ENCODE measurements at regions not wholly inside any gene's neighbourhood (a gene's known extent, or its start where the extent isn't known, plus 50 kb on each side); places are given as distances from the start of the nearest gene placed in this dataset.

DNA sequence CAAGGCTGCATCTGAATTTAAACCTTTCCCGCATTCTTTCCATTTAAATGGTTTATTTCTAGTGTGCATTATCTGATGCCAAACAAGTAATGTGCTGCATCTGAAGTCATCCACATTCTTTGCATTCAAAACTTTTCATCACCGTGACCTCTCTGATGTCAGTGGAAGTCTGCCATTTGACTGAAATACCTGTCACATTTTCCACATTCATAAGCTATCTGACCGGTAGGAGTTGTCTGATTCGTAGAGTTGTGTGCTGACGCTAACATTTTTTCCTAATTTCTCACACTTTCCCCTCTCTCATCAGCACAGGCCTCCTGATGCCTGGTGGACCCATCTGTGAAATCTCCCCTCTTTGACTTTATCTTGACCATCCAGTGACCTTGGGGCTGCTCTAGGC, 79.9 kb upstream of the BARX2 start:
- no peak for DNase-seq (ENCODE audit: low read depth, low spot score)
- in situ Hi-C loops (cut with HindIII; ENCODE audit: low pct_unique_long_range_greater_than_20kb, low sequenced_read_pairs): no loop called here
- no TSS peak for BruUV-seq (replicated peaks)
- H3K36me3 ChIP-seq (ENCODE audit: control insufficient read depth, insufficient read depth, low read length): no peaks in the 10 kb centered on the region
- no peak overlapping the region for H3K27ac ChIP-seq (ENCODE audit: low read length)
- no peak for ATAC-seq
- CTCF ChIA-PET: no interaction called here
- H3K4me3 ChIP-seq (ENCODE audit: low read depth in 2 of 2, low read length in 2 of 2): no peak overlapping the region
- H3K4me1 ChIP-seq (ENCODE audit: control insufficient read depth, insufficient read depth, low read length): peaks cover 5% of the 10 kb centered on the region; the same call in 1 of the 2 replicates
- H3K27me3 ChIP-seq (ENCODE audit: control insufficient read depth, insufficient read depth, low read length): no peaks in the 10 kb centered on the region
- TF ChIP-seq, protein P1, sequence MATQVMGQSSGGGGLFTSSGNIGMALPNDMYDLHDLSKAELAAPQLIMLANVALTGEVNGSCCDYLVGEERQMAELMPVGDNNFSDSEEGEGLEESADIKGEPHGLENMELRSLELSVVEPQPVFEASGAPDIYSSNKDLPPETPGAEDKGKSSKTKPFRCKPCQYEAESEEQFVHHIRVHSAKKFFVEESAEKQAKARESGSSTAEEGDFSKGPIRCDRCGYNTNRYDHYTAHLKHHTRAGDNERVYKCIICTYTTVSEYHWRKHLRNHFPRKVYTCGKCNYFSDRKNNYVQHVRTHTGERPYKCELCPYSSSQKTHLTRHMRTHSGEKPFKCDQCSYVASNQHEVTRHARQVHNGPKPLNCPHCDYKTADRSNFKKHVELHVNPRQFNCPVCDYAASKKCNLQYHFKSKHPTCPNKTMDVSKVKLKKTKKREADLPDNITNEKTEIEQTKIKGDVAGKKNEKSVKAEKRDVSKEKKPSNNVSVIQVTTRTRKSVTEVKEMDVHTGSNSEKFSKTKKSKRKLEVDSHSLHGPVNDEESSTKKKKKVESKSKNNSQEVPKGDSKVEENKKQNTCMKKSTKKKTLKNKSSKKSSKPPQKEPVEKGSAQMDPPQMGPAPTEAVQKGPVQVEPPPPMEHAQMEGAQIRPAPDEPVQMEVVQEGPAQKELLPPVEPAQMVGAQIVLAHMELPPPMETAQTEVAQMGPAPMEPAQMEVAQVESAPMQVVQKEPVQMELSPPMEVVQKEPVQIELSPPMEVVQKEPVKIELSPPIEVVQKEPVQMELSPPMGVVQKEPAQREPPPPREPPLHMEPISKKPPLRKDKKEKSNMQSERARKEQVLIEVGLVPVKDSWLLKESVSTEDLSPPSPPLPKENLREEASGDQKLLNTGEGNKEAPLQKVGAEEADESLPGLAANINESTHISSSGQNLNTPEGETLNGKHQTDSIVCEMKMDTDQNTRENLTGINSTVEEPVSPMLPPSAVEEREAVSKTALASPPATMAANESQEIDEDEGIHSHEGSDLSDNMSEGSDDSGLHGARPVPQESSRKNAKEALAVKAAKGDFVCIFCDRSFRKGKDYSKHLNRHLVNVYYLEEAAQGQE (IDR thresholded peaks at IDR 0.05; ENCODE audit: insufficient read depth in 1 of 2, low read depth in 2 of 2, low read length in 1 of 2): no peak
- TF ChIP-seq TCF7L2 (IDR thresholded peaks at IDR 0.05; ENCODE audit: low read depth, low read length) (no peak), SIN3A (IDR thresholded peaks at IDR 0.05; ENCODE audit: borderline replicate concordance, insufficient read depth, low read depth, low read length) (no peak), POLR2AphosphoS5 (IDR thresholded peaks at IDR 0.05; ENCODE audit: low read depth, low read length) (no peak)
- TF ChIP-seq, protein P2, sequence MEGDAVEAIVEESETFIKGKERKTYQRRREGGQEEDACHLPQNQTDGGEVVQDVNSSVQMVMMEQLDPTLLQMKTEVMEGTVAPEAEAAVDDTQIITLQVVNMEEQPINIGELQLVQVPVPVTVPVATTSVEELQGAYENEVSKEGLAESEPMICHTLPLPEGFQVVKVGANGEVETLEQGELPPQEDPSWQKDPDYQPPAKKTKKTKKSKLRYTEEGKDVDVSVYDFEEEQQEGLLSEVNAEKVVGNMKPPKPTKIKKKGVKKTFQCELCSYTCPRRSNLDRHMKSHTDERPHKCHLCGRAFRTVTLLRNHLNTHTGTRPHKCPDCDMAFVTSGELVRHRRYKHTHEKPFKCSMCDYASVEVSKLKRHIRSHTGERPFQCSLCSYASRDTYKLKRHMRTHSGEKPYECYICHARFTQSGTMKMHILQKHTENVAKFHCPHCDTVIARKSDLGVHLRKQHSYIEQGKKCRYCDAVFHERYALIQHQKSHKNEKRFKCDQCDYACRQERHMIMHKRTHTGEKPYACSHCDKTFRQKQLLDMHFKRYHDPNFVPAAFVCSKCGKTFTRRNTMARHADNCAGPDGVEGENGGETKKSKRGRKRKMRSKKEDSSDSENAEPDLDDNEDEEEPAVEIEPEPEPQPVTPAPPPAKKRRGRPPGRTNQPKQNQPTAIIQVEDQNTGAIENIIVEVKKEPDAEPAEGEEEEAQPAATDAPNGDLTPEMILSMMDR (IDR thresholded peaks at IDR 0.05): no peak
- POLR2A ChIA-PET: no interaction called here
- no peaks in the 10 kb centered on the region for H3K9me3 ChIP-seq (ENCODE audit: control insufficient read depth, insufficient read depth, low read depth, low read length)
- intact Hi-C loops (cut with micrococcal nuclease; ENCODE audit: unreplicated experiment): no loop called here

DNA sequence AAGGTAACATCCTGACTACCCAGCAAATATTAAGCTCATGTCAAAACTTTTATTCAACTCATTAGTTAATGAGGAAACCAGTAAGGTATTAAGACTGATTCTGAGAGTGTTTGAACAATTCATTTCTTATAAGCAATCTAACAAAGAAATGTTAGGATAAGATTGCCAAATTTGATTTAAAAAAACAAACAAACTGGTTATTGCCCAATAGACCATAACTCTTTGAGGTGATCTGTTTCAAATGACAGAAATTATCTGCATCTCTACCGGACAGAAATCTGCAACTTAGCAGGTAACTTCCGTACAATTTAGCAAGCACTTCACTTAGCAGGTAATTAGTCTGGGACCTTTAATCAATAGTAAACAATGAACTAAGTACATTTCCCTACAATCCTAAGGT, 82.9 kb upstream of the BARX2 start:
- no peaks in the 10 kb centered on the region for H3K36me3 ChIP-seq (ENCODE audit: control insufficient read depth, insufficient read depth, low read length)
- BruUV-seq (replicated peaks): no TSS peak
- H3K27me3 ChIP-seq (ENCODE audit: control insufficient read depth, insufficient read depth, low read length): no peaks in the 10 kb centered on the region
- peaks cover 5% of the 10 kb centered on the region; the same call in 1 of the 2 replicates for H3K4me1 ChIP-seq (ENCODE audit: control insufficient read depth, insufficient read depth, low read length)
- CTCF ChIA-PET: no interaction called here
- intact Hi-C loops (cut with micrococcal nuclease; ENCODE audit: unreplicated experiment): no loop called here
- TF ChIP-seq POLR2AphosphoS5 (IDR thresholded peaks at IDR 0.05; ENCODE audit: low read depth, low read length): no peak
- no peak for ATAC-seq
- H3K4me3 ChIP-seq (ENCODE audit: low read depth in 2 of 2, low read length in 2 of 2): no peak overlapping the region
- DNase-seq (ENCODE audit: low read depth, low spot score): no peak
- POLR2A ChIA-PET: no interaction called here
- no peaks in the 10 kb centered on the region for H3K9me3 ChIP-seq (ENCODE audit: control insufficient read depth, insufficient read depth, low read depth, low read length)
- in situ Hi-C loops (cut with HindIII; ENCODE audit: low pct_unique_long_range_greater_than_20kb, low sequenced_read_pairs): no loop called here
- no peak overlapping the region for H3K27ac ChIP-seq (ENCODE audit: low read length)

DNA sequence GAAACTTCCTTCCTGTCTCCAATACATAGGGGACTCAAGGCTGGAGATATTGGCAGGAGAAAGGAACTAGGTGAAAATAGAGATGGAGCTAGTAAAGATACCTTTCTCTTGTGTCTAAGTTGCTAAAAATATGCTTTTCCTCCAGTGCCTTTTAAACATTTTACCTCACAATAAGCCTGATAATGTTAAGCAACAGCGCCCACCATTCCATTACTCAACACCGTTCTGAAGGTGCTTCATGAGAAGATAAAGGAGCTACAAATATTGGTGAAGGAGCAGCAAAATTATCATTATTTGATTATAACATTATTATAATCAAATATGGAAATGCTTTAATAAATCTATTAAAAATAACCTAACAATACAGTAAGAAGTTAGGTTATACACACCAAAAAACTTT, 83.6 kb upstream of the BARX2 start:
- intact Hi-C loops (cut with micrococcal nuclease; ENCODE audit: unreplicated experiment): no loop called here
- Histone ChIP-seq H3K9me3 (ENCODE audit: control insufficient read depth, insufficient read depth, low read depth, low read length) (no peaks in the 10 kb centered on the region), H3K36me3 (ENCODE audit: control insufficient read depth, insufficient read depth, low read length) (no peaks in the 10 kb centered on the region), H3K27ac (ENCODE audit: low read length) (no peak overlapping the region), H3K27me3 (ENCODE audit: control insufficient read depth, insufficient read depth, low read length) (no peaks in the 10 kb centered on the region), H3K4me1 (ENCODE audit: control insufficient read depth, insufficient read depth, low read length) (peaks cover 5% of the 10 kb centered on the region; the same call in 1 of the 2 replicates), H3K4me3 (ENCODE audit: low read depth in 2 of 2, low read length in 2 of 2) (no peak overlapping the region)
- ATAC-seq: no peak
- TF ChIP-seq, protein P2 (IDR thresholded peaks at IDR 0.05): no peak
- TF ChIP-seq SIN3A (IDR thresholded peaks at IDR 0.05; ENCODE audit: borderline replicate concordance, insufficient read depth, low read depth, low read length) (no peak), POLR2AphosphoS5 (IDR thresholded peaks at IDR 0.05; ENCODE audit: low read depth, low read length) (no peak), TCF7L2 (IDR thresholded peaks at IDR 0.05; ENCODE audit: low read depth, low read length) (no peak)
- TF ChIP-seq, protein P1 (IDR thresholded peaks at IDR 0.05; ENCODE audit: insufficient read depth in 1 of 2, low read depth in 2 of 2, low read length in 1 of 2): no peak
- in situ Hi-C loops (cut with HindIII; ENCODE audit: low pct_unique_long_range_greater_than_20kb, low sequenced_read_pairs): no loop called here
- BruUV-seq (replicated peaks): no TSS peak
- no peak for DNase-seq (ENCODE audit: low read depth, low spot score)
- ChIA-PET CTCF (no interaction called here), POLR2A (no interaction called here)
